ENCODE measurements at regions not wholly inside any gene's neighbourhood (a gene's known extent, or its start where the extent isn't known, plus 50 kb on each side); places are given as distances from the start of the nearest gene placed in this dataset.

GRCh38 chr11:94681140-94681539 lies 87.0 kb upstream of the AMOTL1 start:
- Mint-ChIP-seq H3K27ac (ENCODE audit: unreplicated experiment) (no peak overlapping the region), H3K9me3 (ENCODE audit: unreplicated experiment) (no peaks in the 10 kb centered on the region), H3K4me1 (ENCODE audit: unreplicated experiment) (peaks cover 3% of the 10 kb centered on the region), H3K36me3 (ENCODE audit: low read depth, unreplicated experiment) (no peaks in the 10 kb centered on the region), H3K4me3 (ENCODE audit: unreplicated experiment) (no peak overlapping the region), H3K27me3 (ENCODE audit: unreplicated experiment) (no peaks in the 10 kb centered on the region)
- no peak for TF ChIP-seq CTCF (IDR thresholded peaks at IDR 0.05; ENCODE audit: unreplicated experiment)
- DNase-seq (ENCODE audit: low spot score) = no peak

GRCh38 chr11:94681852-94682251 lies 86.3 kb upstream of the AMOTL1 start:
- Mint-ChIP-seq H3K4me1 (ENCODE audit: unreplicated experiment) (peaks cover 3% of the 10 kb centered on the region), H3K9me3 (ENCODE audit: unreplicated experiment) (no peaks in the 10 kb centered on the region), H3K27me3 (ENCODE audit: unreplicated experiment) (no peaks in the 10 kb centered on the region), H3K36me3 (ENCODE audit: low read depth, unreplicated experiment) (no peaks in the 10 kb centered on the region), H3K27ac (ENCODE audit: unreplicated experiment) (no peak overlapping the region), H3K4me3 (ENCODE audit: unreplicated experiment) (no peak overlapping the region)
- no peak for DNase-seq (ENCODE audit: low spot score)
- TF ChIP-seq CTCF (IDR thresholded peaks at IDR 0.05; ENCODE audit: unreplicated experiment) = no peak

- Mint-ChIP-seq H3K4me1 (ENCODE audit: unreplicated experiment) (no peaks in the 10 kb centered on the region), H3K9me3 (ENCODE audit: unreplicated experiment) (no peaks in the 10 kb centered on the region), H3K36me3 (ENCODE audit: low read depth, unreplicated experiment) (no peaks in the 10 kb centered on the region), H3K27ac (ENCODE audit: unreplicated experiment) (no peak overlapping the region), H3K4me3 (ENCODE audit: unreplicated experiment) (no peak overlapping the region), H3K27me3 (ENCODE audit: unreplicated experiment) (peaks cover 1% of the 10 kb centered on the region)
- no peak for DNase-seq (ENCODE audit: low spot score)
- no peak for TF ChIP-seq CTCF (IDR thresholded peaks at IDR 0.05; ENCODE audit: unreplicated experiment)
These were observed 73.7 kb upstream of the AMOTL1 start for GRCh38 chr11:94694309-94695060.

GRCh38 chr11:94697156-94697555 lies 71.0 kb upstream of the AMOTL1 start:
- no peak for DNase-seq (ENCODE audit: low spot score)
- Mint-ChIP-seq H3K27ac (ENCODE audit: unreplicated experiment) (no peak overlapping the region), H3K27me3 (ENCODE audit: unreplicated experiment) (peaks cover 1% of the 10 kb centered on the region), H3K36me3 (ENCODE audit: low read depth, unreplicated experiment) (no peaks in the 10 kb centered on the region), H3K4me3 (ENCODE audit: unreplicated experiment) (no peak overlapping the region), H3K4me1 (ENCODE audit: unreplicated experiment) (no peaks in the 10 kb centered on the region), H3K9me3 (ENCODE audit: unreplicated experiment) (no peaks in the 10 kb centered on the region)
- no peak for TF ChIP-seq CTCF (IDR thresholded peaks at IDR 0.05; ENCODE audit: unreplicated experiment)

GRCh38 chr11:94700622-94701021 lies 67.5 kb upstream of the AMOTL1 start:
- Mint-ChIP-seq H3K4me3 (ENCODE audit: unreplicated experiment) (no peak overlapping the region), H3K27me3 (ENCODE audit: unreplicated experiment) (no peaks in the 10 kb centered on the region), H3K27ac (ENCODE audit: unreplicated experiment) (no peak overlapping the region), H3K36me3 (ENCODE audit: low read depth, unreplicated experiment) (no peaks in the 10 kb centered on the region), H3K4me1 (ENCODE audit: unreplicated experiment) (no peaks in the 10 kb centered on the region), H3K9me3 (ENCODE audit: unreplicated experiment) (no peaks in the 10 kb centered on the region)
- TF ChIP-seq CTCF (IDR thresholded peaks at IDR 0.05; ENCODE audit: unreplicated experiment) = no peak
- DNase-seq (ENCODE audit: low spot score) = no peak

Data from endothelial cell (in vitro differentiated cells).